Prostate gland (tissue), 2 donors: ENCODE measurements at regions not wholly inside any gene's neighbourhood (a gene's known extent, or its start where the extent isn't known, plus 50 kb on each side); places are given as distances from the start of the nearest gene placed in this dataset.

Experiments used
- POLR2A ChIP-seq: fragments of 450-650 bp; IDR thresholded peaks from one replicate; pipeline ENCODE4 v1.6.1; 2016; ENCODE audit warnings: antibody characterized with exemption, mild to moderate bottlenecking
- POLR2AphosphoS5 ChIP-seq: sonication (generic); formaldehyde crosslinking; IDR thresholded peaks from one replicate; pipeline ENCODE4 v1.6.1; 2017; ENCODE audit warnings: antibody characterized with exemption
- TF ChIP-seq, protein P1 (sequence below), 4 experiments: fragments of 200-600 bp in 2 of 4; fragments of 450-650 bp in 2 of 4; sonication (generic) in 2 of 4; IDR thresholded peaks; 1 replicate in 3 of 4; 2 replicates in 1 of 4; pipeline ENCODE4 v1.5.1; 2016 to 2019; ENCODE audit warnings: antibody characterized with exemption in 4 of 4, mild to moderate bottlenecking in 2 of 4, moderate library complexity in 2 of 4

DNA sequence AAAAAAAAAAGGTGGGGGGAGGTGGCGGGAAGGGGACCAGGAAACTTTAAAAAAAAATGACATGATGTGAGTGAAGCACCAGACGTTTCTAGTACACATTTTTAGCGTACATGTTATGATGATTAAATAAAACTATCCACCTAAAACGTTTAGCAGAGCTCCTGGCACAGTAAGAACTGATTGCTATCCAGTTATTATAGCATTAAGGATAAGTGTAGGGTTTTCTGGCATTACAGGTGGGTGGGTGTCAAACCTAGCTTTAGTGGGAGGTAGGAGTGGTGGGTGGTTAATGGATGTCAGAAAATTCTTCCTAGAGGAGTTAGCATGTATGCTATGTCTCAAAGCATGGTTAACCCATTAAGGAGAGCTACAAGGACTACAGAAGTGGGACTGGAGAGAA, 2329.5 kb downstream of the MAT2B start:
- TF ChIP-seq, protein P1, sequence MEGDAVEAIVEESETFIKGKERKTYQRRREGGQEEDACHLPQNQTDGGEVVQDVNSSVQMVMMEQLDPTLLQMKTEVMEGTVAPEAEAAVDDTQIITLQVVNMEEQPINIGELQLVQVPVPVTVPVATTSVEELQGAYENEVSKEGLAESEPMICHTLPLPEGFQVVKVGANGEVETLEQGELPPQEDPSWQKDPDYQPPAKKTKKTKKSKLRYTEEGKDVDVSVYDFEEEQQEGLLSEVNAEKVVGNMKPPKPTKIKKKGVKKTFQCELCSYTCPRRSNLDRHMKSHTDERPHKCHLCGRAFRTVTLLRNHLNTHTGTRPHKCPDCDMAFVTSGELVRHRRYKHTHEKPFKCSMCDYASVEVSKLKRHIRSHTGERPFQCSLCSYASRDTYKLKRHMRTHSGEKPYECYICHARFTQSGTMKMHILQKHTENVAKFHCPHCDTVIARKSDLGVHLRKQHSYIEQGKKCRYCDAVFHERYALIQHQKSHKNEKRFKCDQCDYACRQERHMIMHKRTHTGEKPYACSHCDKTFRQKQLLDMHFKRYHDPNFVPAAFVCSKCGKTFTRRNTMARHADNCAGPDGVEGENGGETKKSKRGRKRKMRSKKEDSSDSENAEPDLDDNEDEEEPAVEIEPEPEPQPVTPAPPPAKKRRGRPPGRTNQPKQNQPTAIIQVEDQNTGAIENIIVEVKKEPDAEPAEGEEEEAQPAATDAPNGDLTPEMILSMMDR (IDR thresholded peaks at IDR 0.05): no peak
- no peak for TF ChIP-seq POLR2A
- no peak for TF ChIP-seq POLR2AphosphoS5
